ENCODE measurements at regions not wholly inside any gene's neighbourhood (a gene's known extent, or its start where the extent isn't known, plus 50 kb on each side); places are given as distances from the start of the nearest gene placed in this dataset.
"Not testable (repeated sequence)": the region's sequence is repeated elsewhere in the genome, so short reads cannot be mapped to it uniquely, and the experiment has no call there.

DNA sequence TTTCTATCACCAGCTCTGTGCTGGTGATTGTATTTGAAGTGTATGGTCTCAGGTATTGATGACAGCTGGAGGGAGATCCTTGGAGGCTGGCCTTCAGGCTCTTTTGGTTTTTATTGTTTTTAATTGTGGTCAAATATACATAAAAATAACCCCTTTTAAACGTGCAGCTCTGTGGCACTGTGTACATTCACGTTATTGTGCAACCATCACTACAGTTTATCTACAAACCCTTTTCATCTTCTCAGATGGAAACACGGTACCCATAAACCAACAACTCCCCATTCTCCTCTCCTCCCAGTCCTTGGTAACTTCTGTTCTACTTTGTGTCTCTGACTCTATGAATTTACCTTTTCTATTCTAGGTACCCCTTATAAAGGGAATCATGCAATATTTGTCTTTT, 79.3 kb upstream of the ATP8B1 start:
- no peaks in the 10 kb centered on the region for H3K36me3 ChIP-seq

DNA sequence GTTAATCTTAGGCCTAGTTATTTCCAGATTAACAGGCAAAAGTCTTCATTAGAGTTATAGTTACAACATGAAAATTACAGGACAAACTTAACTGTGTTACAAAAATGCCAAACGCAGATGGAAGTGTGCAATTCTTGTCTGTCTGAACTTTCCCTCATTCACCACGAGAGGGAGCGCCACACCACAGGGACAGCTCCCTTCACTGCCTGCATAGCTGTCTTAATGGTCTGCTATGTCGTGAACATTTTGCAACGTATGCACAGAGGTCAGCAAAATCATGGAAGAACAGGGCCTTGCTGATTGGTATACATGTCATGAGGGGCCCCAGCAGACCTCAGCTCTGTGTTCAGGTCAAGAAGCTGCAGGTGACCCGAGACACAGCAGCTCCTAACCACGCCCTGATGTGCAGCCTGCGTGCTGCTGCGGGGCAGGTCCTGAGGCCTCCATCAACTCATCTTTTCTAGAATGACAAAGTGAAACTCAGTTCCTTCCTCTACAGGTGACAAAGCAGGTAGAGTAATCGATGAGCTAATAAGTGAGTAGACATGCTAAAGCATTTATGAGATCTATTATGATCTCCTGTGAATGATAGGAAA, 78.8 kb upstream of the ATP8B1 start:
- H3K27me3 ChIP-seq, result no peaks in the 10 kb centered on the region
- H3K27ac ChIP-seq, result no peak overlapping the region
- peaks cover 0 to 4% (median 0%) of the 10 kb centered on the region in 9 donors for H3K4me1 ChIP-seq
- ATAC-seq, result peak in 7 of 8 donors; percentile 77 to 92 (median 89)
- H3K36me3 ChIP-seq, result no peaks in the 10 kb centered on the region
- H3K9me3 ChIP-seq, result peaks cover 0 to 12% (median 0%) of the 10 kb centered on the region in 11 donors
- 41 to 43% methylated on average over 10 of the region's 10 CpGs for WGBS, 2 donors
- DNase-seq, result peak; percentile 19 to 75
- TF ChIP-seq, protein P1, sequence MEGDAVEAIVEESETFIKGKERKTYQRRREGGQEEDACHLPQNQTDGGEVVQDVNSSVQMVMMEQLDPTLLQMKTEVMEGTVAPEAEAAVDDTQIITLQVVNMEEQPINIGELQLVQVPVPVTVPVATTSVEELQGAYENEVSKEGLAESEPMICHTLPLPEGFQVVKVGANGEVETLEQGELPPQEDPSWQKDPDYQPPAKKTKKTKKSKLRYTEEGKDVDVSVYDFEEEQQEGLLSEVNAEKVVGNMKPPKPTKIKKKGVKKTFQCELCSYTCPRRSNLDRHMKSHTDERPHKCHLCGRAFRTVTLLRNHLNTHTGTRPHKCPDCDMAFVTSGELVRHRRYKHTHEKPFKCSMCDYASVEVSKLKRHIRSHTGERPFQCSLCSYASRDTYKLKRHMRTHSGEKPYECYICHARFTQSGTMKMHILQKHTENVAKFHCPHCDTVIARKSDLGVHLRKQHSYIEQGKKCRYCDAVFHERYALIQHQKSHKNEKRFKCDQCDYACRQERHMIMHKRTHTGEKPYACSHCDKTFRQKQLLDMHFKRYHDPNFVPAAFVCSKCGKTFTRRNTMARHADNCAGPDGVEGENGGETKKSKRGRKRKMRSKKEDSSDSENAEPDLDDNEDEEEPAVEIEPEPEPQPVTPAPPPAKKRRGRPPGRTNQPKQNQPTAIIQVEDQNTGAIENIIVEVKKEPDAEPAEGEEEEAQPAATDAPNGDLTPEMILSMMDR (IDR thresholded peaks at IDR 0.05), result peak; percentile 69 to 93 (median 89)
- intact Hi-C loops (cut with DNase I), result loop anchor here in 8 of 10 donors (2.0 to 10.0 kb wide), 7 partner anchors 143 to 250 kb away; partner anchors contain the start of gene NEDD4L (in 2 of the 8)
- no peak overlapping the region for H3K4me3 ChIP-seq

More for the DNA sequence above, 79.3 kb upstream of the ATP8B1 start:
- no peak for ATAC-seq
- Histone ChIP-seq H3K9me3 (peaks cover 0 to 12% (median 0%) of the 10 kb centered on the region in 11 donors), H3K27ac (no peak overlapping the region), H3K4me3 (no peak overlapping the region), H3K4me1 (peaks cover 0 to 4% (median 0%) of the 10 kb centered on the region in 9 donors), H3K27me3 (no peaks in the 10 kb centered on the region)
- 68 to 76% methylated on average over 3 of the region's 3 CpGs for WGBS, 2 donors
- TF ChIP-seq, protein P1 (IDR thresholded peaks at IDR 0.05), result no peak
- no peak for DNase-seq
- intact Hi-C loops (cut with DNase I), result loop anchor here in 8 of 10 donors (2.0 to 10.0 kb wide), 7 partner anchors 142 to 250 kb away; partner anchors contain the start of gene NEDD4L (in 2 of the 8)

DNA sequence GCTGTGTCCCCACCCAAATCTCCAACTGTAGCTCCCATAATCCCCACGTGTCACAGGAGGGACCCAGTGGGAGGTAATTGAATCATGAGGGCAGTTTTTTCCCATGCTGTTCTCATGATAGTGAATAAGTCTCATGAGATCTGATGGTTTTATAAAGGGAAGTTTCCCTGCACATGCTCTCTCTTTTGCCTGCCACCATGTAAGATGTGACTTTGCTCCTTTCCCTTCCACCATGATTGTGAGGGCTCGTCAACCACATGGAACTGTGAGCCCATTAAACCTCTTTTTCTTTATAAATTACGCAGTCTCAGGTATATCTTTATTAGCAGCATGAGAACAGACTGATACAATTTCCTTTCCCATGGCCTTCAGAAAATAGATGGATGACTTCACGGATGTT, 76.8 kb upstream of the ATP8B1 start:
- peaks cover 0 to 12% (median 0%) of the 10 kb centered on the region in 11 donors for H3K9me3 ChIP-seq
- H3K27me3 ChIP-seq, DNase-seq, H3K4me3 ChIP-seq, H3K4me1 ChIP-seq, ATAC-seq, H3K27ac ChIP-seq, H3K36me3 ChIP-seq: not testable (repeated sequence)
- 92 to 93% methylated on average over 4 of the region's 4 CpGs for WGBS, 2 donors
- intact Hi-C loops (cut with DNase I), result loop anchor here in 9 of 10 donors (2.0 to 10.0 kb wide), 6 partner anchors 145 to 248 kb away; partner anchors contain the start of gene NEDD4L (in 2 of the 9)

DNA sequence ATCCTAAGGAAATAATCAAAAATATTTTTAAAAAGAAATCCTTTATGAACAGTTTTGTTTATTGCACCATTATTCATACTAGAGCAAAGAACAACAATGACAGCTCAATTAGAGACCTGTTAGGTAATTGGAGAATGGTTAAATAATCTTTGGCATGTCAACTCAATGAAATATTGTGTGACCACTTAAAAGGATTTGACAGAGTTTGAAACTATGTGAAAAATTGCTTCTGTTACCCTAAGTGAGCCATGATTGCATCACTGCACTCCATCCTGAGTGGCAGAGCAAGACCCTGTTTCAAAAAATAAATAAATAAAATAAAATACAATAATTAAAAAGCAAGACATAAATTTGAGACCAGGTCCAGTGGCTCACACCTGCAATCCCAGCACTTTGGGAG, 66.1 kb upstream of the ATP8B1 start:
- Histone ChIP-seq H3K27me3 (no peaks in the 10 kb centered on the region), H3K36me3 (no peaks in the 10 kb centered on the region), H3K9me3 (peaks cover 0 to 32% (median 18%) of the 10 kb centered on the region in 11 donors), H3K27ac (no peak overlapping the region), H3K4me3 (no peak overlapping the region), H3K4me1 (no peaks in the 10 kb centered on the region)
- TF ChIP-seq, protein P1 (IDR thresholded peaks at IDR 0.05), result no peak
- ATAC-seq (no peak), DNase-seq (no peak)
- intact Hi-C loops (cut with DNase I), result no loop called here

DNA sequence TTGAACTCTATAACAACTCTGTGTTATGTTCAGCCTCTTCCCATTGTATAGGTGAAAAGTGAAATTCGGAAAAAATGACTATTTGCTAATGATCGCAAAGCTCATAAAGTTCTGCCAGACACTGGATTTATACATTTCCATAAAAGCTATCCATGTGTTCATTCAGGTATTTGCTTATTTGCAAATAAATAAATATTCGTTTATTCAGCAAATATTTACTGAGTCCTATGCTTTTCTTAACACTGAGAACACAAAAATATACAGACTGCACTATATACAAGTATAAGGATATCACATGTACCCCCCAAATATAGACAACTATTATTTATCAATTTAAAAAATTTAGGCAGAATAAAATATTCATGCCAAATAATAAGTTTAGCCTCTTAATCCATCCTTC, 63.2 kb upstream of the ATP8B1 start:
- Histone ChIP-seq H3K27me3 (no peaks in the 10 kb centered on the region), H3K4me3 (no peak overlapping the region), H3K9me3 (peaks cover 0 to 4% (median 0%) of the 10 kb centered on the region in 11 donors), H3K36me3 (no peaks in the 10 kb centered on the region), H3K27ac (no peak overlapping the region), H3K4me1 (no peaks in the 10 kb centered on the region)
- intact Hi-C loops (cut with DNase I), result no loop called here
- TF ChIP-seq, protein P1 (IDR thresholded peaks at IDR 0.05), result no peak
- WGBS, 2 donors, result 74 to 80% methylated on average over 3 of the region's 3 CpGs
- ATAC-seq (no peak), DNase-seq (no peak)

Measured in heart right ventricle (tissue), 16 donors.